Activated CD8-positive, alpha-beta memory T cell treated with anti-CD3 and anti-CD28 coated beads, Interleukin-2, amount 10 ng/mL, durations not matched to agents 7 days and 5 days (primary cell): ENCODE measurements at regions not wholly inside any gene's neighbourhood (a gene's known extent, or its start where the extent isn't known, plus 50 kb on each side); places are given as distances from the start of the nearest gene placed in this dataset.
"Not testable (repeated sequence)": the region's sequence is repeated elsewhere in the genome, so short reads cannot be mapped to it uniquely, and the experiment has no call there.

Experiments
- ATAC-seq: fragments of 150-1000 bp; cut with Tn5 transposase; one replicate; pipeline ENCODE4 v1.10.0; 2021; ENCODE audit warnings: moderate library complexity
- CTCF ChIA-PET: fragments of 350-600 bp; sonication (Branson Sonifier 250); formaldehyde crosslinking; loops from one replicate; lab custom pipeline; 2021; ENCODE audit warnings: antibody characterized with exemption; lab: Charles Lee
- DNase-seq: peaks from one replicate; pipeline ENCODE4 v3.0.0-alpha.2; 2020
- H3K27ac Mint-ChIP-seq: one replicate; pipeline ENCODE4 v1.8.0; 2021; ENCODE audit warnings: mild to moderate bottlenecking, mixed read lengths
- H3K27me3 Mint-ChIP-seq: one replicate; pipeline ENCODE4 v1.8.0; 2021; ENCODE audit warnings: mixed read lengths
- H3K36me3 Mint-ChIP-seq: one replicate; pipeline ENCODE4 v1.8.0; 2021; ENCODE audit warnings: mild to moderate bottlenecking, mixed read lengths
- H3K4me1 Mint-ChIP-seq: one replicate; pipeline ENCODE4 v1.8.0; 2021; ENCODE audit warnings: mixed read lengths
- H3K4me3 Mint-ChIP-seq: one replicate; pipeline ENCODE4 v1.8.0; 2021; ENCODE audit warnings: mild to moderate bottlenecking, moderate library complexity, mixed read lengths
- H3K9me3 Mint-ChIP-seq: one replicate; pipeline ENCODE4 v1.8.0; 2022; ENCODE audit warnings: low read depth, mixed read lengths

- Mint-ChIP-seq H3K4me3 (no peak overlapping the region), H3K27me3 (no peaks in the 10 kb centered on the region), H3K27ac (no peak overlapping the region), H3K4me1 (peaks cover 5% of the 10 kb centered on the region), H3K9me3 (no peaks in the 10 kb centered on the region), H3K36me3 (no peaks in the 10 kb centered on the region)
- CTCF ChIA-PET: no interaction called here
- ATAC-seq: no peak
- DNase-seq: no peak
These were observed 234.5 kb downstream of the NRIP1 start for GRCh38 chr21:14830307-14830706.

- peaks cover 5% of the 10 kb centered on the region for H3K4me1 Mint-ChIP-seq
- H3K27me3 Mint-ChIP-seq: no peaks in the 10 kb centered on the region
- H3K27ac Mint-ChIP-seq: no peak overlapping the region
- no peak overlapping the region for H3K4me3 Mint-ChIP-seq
- DNase-seq (no peak), ATAC-seq (no peak)
- CTCF ChIA-PET: no interaction called here
- no peaks in the 10 kb centered on the region for H3K9me3 Mint-ChIP-seq
- no peaks in the 10 kb centered on the region for H3K36me3 Mint-ChIP-seq
These were observed 235.1 kb downstream of the NRIP1 start for GRCh38 chr21:14829685-14830084.

GRCh38 chr21:14827468-14827867 lies 237.3 kb downstream of the NRIP1 start:
- H3K9me3 Mint-ChIP-seq: no peaks in the 10 kb centered on the region
- H3K36me3 Mint-ChIP-seq: no peaks in the 10 kb centered on the region
- peaks cover 5% of the 10 kb centered on the region for H3K4me1 Mint-ChIP-seq
- H3K27me3 Mint-ChIP-seq: no peaks in the 10 kb centered on the region
- no peak overlapping the region for H3K27ac Mint-ChIP-seq
- DNase-seq (no peak), ATAC-seq (no peak)
- CTCF ChIA-PET: no interaction called here
- H3K4me3 Mint-ChIP-seq: no peak overlapping the region

GRCh38 chr21:14826630-14827029 lies 238.2 kb downstream of the NRIP1 start:
- no peak for DNase-seq
- Mint-ChIP-seq H3K9me3 (no peaks in the 10 kb centered on the region), H3K27ac (no peak overlapping the region), H3K4me1 (peaks cover 5% of the 10 kb centered on the region), H3K27me3 (no peaks in the 10 kb centered on the region), H3K36me3 (no peaks in the 10 kb centered on the region), H3K4me3 (no peak overlapping the region)
- no peak for ATAC-seq
- CTCF ChIA-PET: no interaction called here

GRCh38 chr21:14825514-14825974 lies 239.3 kb downstream of the NRIP1 start:
- Mint-ChIP-seq H3K36me3 (no peaks in the 10 kb centered on the region), H3K27ac (no peak overlapping the region), H3K27me3 (no peaks in the 10 kb centered on the region), H3K4me3 (no peak overlapping the region), H3K9me3 (no peaks in the 10 kb centered on the region), H3K4me1 (peaks cover 5% of the 10 kb centered on the region)
- CTCF ChIA-PET: no interaction called here
- DNase-seq (no peak), ATAC-seq (no peak)

- Mint-ChIP-seq H3K4me3 (no peak overlapping the region), H3K9me3 (no peaks in the 10 kb centered on the region), H3K27ac (no peak overlapping the region), H3K4me1 (peaks cover 5% of the 10 kb centered on the region), H3K36me3 (no peaks in the 10 kb centered on the region), H3K27me3 (no peaks in the 10 kb centered on the region)
- CTCF ChIA-PET: no interaction called here
- no peak for ATAC-seq
- no peak for DNase-seq
These were observed 240.7 kb downstream of the NRIP1 start for GRCh38 chr21:14824126-14824525.

- DNase-seq: no peak
- Mint-ChIP-seq H3K36me3 (no peaks in the 10 kb centered on the region), H3K9me3 (no peaks in the 10 kb centered on the region), H3K27ac (no peak overlapping the region), H3K27me3 (peaks cover 3% of the 10 kb centered on the region), H3K4me1 (peaks cover 4% of the 10 kb centered on the region), H3K4me3 (no peak overlapping the region)
- CTCF ChIA-PET: no interaction called here
- ATAC-seq: no peak
These were observed 247.5 kb downstream of the NRIP1 start for GRCh38 chr21:14817311-14817710.

- peaks cover 4% of the 10 kb centered on the region for H3K4me1 Mint-ChIP-seq
- ATAC-seq: no peak
- CTCF ChIA-PET: no interaction called here
- H3K4me3 Mint-ChIP-seq: no peak overlapping the region
- no peaks in the 10 kb centered on the region for H3K36me3 Mint-ChIP-seq
- H3K27ac Mint-ChIP-seq: no peak overlapping the region
- peaks cover 3% of the 10 kb centered on the region for H3K27me3 Mint-ChIP-seq
- DNase-seq: no peak
- H3K9me3 Mint-ChIP-seq: peaks cover 4% of the 10 kb centered on the region
These were observed 249.8 kb downstream of the NRIP1 start for GRCh38 chr21:14814991-14815390.

- CTCF ChIA-PET: no interaction called here
- Mint-ChIP-seq H3K27ac (no peak overlapping the region), H3K27me3 (peaks cover 3% of the 10 kb centered on the region), H3K4me1 (peaks cover 4% of the 10 kb centered on the region), H3K9me3 (peaks cover 4% of the 10 kb centered on the region), H3K36me3 (no peaks in the 10 kb centered on the region), H3K4me3 (no peak overlapping the region)
- ATAC-seq: no peak
- no peak for DNase-seq
These were observed 250.5 kb downstream of the NRIP1 start for GRCh38 chr21:14814282-14814681.

GRCh38 chr21:14804170-14804569 lies 258.1 kb upstream of the SAMSN1 start:
- H3K36me3 Mint-ChIP-seq, CTCF ChIA-PET, H3K27me3 Mint-ChIP-seq, ATAC-seq, H3K9me3 Mint-ChIP-seq, H3K4me3 Mint-ChIP-seq, DNase-seq, H3K27ac Mint-ChIP-seq, H3K4me1 Mint-ChIP-seq: not testable (repeated sequence)

GRCh38 chr21:14797543-14797942 lies 251.4 kb upstream of the SAMSN1 start:
- CTCF ChIA-PET: no interaction called here
- Mint-ChIP-seq H3K4me3 (no peak overlapping the region), H3K9me3 (peaks cover 4% of the 10 kb centered on the region), H3K36me3 (peaks cover 2% of the 10 kb centered on the region), H3K4me1 (no peaks in the 10 kb centered on the region), H3K27ac (no peak overlapping the region), H3K27me3 (peaks cover 4% of the 10 kb centered on the region)
- ATAC-seq (no peak), DNase-seq (no peak)

GRCh38 chr21:14787312-14787711 lies 241.2 kb upstream of the SAMSN1 start:
- no peak for DNase-seq
- Mint-ChIP-seq H3K9me3 (no peaks in the 10 kb centered on the region), H3K4me1 (no peaks in the 10 kb centered on the region), H3K4me3 (no peak overlapping the region), H3K27me3 (peaks cover 9% of the 10 kb centered on the region), H3K27ac (no peak overlapping the region), H3K36me3 (no peaks in the 10 kb centered on the region)
- CTCF ChIA-PET: no interaction called here
- ATAC-seq: no peak

- H3K27me3 Mint-ChIP-seq: peaks cover 12% of the 10 kb centered on the region
- CTCF ChIA-PET: no interaction called here
- ATAC-seq (no peak), DNase-seq (no peak)
- no peak overlapping the region for H3K27ac Mint-ChIP-seq
- H3K4me3 Mint-ChIP-seq: no peak overlapping the region
- no peaks in the 10 kb centered on the region for H3K9me3 Mint-ChIP-seq
- no peaks in the 10 kb centered on the region for H3K4me1 Mint-ChIP-seq
- H3K36me3 Mint-ChIP-seq: no peaks in the 10 kb centered on the region
These were observed 239.6 kb upstream of the SAMSN1 start for GRCh38 chr21:14785679-14786078.

GRCh38 chr21:14773777-14774345 lies 227.7 kb upstream of the SAMSN1 start:
- CTCF ChIA-PET: interaction anchor here (0.9 to 1.6 kb wide), 6 partner anchors 10 to 392 kb away, joined by 3 to 5 read pairs (median 4); no protein-coding TSS in a partner anchor

GRCh38 chr21:14771593-14771992 lies 225.5 kb upstream of the SAMSN1 start:
- Mint-ChIP-seq H3K27ac (no peak overlapping the region), H3K4me1 (no peaks in the 10 kb centered on the region), H3K4me3 (no peak overlapping the region), H3K9me3 (no peaks in the 10 kb centered on the region), H3K27me3 (peaks cover 6% of the 10 kb centered on the region), H3K36me3 (no peaks in the 10 kb centered on the region)
- DNase-seq: no peak
- no peak for ATAC-seq
- CTCF ChIA-PET: no interaction called here

More at GRCh38 chr21:14773777-14774345, 227.7 kb upstream of the SAMSN1 start:
- DNase-seq (peak; percentile 73), ATAC-seq (peak; percentile 53)
- Mint-ChIP-seq H3K9me3 (no peaks in the 10 kb centered on the region), H3K27me3 (peaks cover 6% of the 10 kb centered on the region), H3K4me1 (no peaks in the 10 kb centered on the region), H3K36me3 (no peaks in the 10 kb centered on the region), H3K4me3 (no peak overlapping the region), H3K27ac (no peak overlapping the region)
